ENCODE measurements at regions not wholly inside any gene's neighbourhood (a gene's known extent, or its start where the extent isn't known, plus 50 kb on each side); places are given as distances from the start of the nearest gene placed in this dataset.

DNA sequence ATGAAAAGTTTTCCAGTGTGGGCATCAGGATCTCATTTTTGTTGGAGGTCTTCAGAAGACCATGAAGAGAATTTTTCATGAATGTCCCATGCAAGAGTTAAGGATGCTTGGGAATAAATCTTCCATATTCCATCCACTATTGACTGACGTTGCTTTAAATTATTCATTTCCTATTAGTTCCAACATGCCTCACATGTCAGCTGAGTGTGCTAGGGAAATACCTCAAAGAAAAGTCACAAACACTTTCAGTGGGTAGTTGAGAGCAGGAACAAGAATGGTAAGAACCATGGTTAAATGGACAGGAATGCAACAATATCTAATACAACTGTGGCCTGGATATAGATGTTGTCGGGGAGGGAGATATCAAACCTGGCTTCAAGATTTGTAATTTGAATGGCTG is 610.1 kb downstream of the TECRL start:
- no peak overlapping the region for H3K4me3 ChIP-seq (ENCODE audit: low read depth, low read length)
- in situ Hi-C loops (cut with HindIII; ENCODE audit: low sequenced_read_pairs): no loop called here
- DNase-seq (ENCODE audit: low read depth): no peak
- TF ChIP-seq, protein P1, sequence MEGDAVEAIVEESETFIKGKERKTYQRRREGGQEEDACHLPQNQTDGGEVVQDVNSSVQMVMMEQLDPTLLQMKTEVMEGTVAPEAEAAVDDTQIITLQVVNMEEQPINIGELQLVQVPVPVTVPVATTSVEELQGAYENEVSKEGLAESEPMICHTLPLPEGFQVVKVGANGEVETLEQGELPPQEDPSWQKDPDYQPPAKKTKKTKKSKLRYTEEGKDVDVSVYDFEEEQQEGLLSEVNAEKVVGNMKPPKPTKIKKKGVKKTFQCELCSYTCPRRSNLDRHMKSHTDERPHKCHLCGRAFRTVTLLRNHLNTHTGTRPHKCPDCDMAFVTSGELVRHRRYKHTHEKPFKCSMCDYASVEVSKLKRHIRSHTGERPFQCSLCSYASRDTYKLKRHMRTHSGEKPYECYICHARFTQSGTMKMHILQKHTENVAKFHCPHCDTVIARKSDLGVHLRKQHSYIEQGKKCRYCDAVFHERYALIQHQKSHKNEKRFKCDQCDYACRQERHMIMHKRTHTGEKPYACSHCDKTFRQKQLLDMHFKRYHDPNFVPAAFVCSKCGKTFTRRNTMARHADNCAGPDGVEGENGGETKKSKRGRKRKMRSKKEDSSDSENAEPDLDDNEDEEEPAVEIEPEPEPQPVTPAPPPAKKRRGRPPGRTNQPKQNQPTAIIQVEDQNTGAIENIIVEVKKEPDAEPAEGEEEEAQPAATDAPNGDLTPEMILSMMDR (IDR thresholded peaks at IDR 0.05; ENCODE audit: low read depth, low read length, missing control alignments): no peak

DNA sequence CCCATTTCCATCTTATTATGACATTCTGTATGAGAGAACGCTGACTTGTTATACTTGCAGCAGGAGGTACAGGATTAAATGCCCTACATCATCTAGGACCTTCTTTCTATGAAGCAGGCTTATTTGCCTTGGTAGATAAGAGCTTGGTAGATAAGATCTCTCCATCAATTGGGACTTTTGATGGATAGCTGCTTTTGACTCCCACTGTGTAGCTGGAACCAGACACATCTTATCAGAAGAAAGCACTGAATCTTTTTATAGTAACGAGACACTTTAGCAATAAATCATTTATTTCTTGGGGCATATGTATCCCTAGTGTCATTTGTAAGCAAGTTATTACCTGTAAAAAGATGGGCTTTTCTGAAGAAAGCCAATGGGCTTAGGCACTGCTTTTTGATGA is 613.9 kb downstream of the TECRL start:
- no peak for DNase-seq (ENCODE audit: low read depth)
- no peak overlapping the region for H3K4me3 ChIP-seq (ENCODE audit: low read depth, low read length)
- in situ Hi-C loops (cut with HindIII; ENCODE audit: low sequenced_read_pairs): no loop called here
- TF ChIP-seq, protein P1 (IDR thresholded peaks at IDR 0.05; ENCODE audit: low read depth, low read length, missing control alignments): no peak

DNA sequence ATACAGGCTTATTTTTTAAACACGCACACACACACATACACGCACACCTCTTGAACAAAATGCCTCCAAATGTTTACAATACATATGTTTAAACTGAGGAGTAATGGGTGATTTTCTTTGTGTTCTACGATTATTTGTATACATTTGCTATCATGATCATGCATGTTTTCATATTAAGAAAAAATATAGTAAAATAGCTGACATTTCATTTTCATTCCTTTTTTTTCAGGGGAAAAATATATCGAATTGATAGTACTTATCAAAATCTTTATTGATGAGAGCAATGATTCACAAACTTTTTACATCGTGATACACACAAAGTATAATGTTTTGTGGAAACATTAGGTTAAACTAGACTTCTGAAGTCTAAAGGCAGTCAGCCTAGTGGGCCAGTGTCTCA is 618.9 kb downstream of the TECRL start:
- TF ChIP-seq, protein P1 (IDR thresholded peaks at IDR 0.05; ENCODE audit: low read depth, low read length, missing control alignments): no peak
- in situ Hi-C loops (cut with HindIII; ENCODE audit: low sequenced_read_pairs): no loop called here
- no peak for DNase-seq (ENCODE audit: low read depth)
- H3K4me3 ChIP-seq (ENCODE audit: low read depth, low read length): no peak overlapping the region

DNA sequence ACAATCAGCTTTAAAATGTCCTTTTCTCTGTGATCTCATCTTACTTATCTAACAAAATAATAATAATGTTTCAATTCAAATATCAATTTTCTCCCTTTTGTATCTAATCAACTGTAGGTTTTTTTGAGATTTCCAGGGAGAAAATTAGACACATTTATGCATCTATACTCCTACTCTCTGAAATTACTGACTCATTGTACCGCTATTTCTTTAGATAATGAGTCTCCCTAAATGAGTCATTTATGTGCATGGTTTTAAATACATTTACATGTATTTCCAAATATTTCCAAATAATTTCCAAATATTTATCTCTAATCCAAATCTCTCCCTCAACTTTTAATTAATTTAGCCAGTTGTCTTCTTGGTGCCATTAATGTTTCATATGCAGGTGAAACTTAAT is 621.0 kb downstream of the TECRL start:
- no peak for DNase-seq (ENCODE audit: low read depth)
- TF ChIP-seq, protein P1 (IDR thresholded peaks at IDR 0.05; ENCODE audit: low read depth, low read length, missing control alignments): no peak
- H3K4me3 ChIP-seq (ENCODE audit: low read depth, low read length): no peak overlapping the region
- in situ Hi-C loops (cut with HindIII; ENCODE audit: low sequenced_read_pairs): no loop called here

DNA sequence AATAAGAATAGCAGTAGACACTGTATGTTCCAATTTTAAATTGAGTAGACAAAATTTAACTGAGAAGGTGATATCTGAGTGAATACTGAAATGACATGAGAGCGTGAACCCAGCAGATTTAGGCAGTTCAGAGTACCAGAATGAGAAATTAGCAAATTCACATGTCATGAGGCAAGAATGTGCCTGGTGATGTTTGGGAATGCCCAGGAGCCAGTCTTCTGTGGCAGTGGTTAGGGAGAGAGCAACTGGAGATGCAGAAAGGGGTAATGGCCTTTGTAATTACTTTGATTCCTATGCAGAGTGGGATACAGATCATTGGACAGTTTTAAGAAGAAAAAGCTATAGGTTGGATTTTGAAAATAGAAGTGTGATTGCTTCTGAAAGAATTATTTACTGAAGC is 621.9 kb downstream of the TECRL start:
- TF ChIP-seq, protein P1 (IDR thresholded peaks at IDR 0.05; ENCODE audit: low read depth, low read length, missing control alignments): no peak
- DNase-seq (ENCODE audit: low read depth): no peak
- no peak overlapping the region for H3K4me3 ChIP-seq (ENCODE audit: low read depth, low read length)
- in situ Hi-C loops (cut with HindIII; ENCODE audit: low sequenced_read_pairs): no loop called here

DNA sequence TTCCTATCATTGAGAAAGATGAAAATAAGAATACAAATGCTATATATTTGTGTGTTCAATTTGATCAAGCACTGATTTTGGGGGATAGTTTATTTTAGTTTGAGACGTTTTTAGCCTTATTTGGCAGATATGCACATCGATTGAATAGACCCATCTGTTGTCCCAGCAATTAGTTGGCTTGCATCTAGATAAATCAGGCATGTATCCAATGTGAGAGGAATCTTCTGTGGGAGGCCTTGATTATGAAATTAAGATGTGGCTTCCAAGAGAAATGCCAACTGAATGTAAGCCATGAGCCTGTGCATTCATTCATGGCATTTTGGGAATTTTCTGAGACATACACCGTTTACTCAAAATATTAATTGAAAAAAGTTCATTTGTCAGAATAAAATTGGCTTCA is 623.1 kb downstream of the TECRL start:
- TF ChIP-seq, protein P1 (IDR thresholded peaks at IDR 0.05; ENCODE audit: low read depth, low read length, missing control alignments): no peak
- in situ Hi-C loops (cut with HindIII; ENCODE audit: low sequenced_read_pairs): no loop called here
- no peak for DNase-seq (ENCODE audit: low read depth)

DNA sequence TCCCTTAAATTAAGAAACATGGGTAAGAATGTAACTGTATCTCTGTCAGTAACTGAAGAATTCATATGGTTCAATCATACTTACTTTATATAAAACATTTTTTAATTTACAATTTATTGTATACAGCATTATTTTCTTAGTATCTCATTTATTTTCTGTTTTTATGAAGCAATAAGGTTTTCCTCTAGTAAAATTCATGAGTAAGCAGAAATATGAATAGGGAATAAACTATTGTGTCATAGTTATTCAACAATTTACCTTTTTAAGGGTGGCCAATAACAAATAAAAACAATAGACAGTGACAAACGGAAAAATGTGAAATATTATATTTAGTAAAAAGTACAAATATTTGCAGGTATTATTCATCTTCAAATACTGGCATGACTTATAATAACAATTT is 624.4 kb downstream of the TECRL start:
- in situ Hi-C loops (cut with HindIII; ENCODE audit: low sequenced_read_pairs): no loop called here
- no peak overlapping the region for H3K4me3 ChIP-seq (ENCODE audit: low read depth, low read length)
- DNase-seq (ENCODE audit: low read depth): no peak
- TF ChIP-seq, protein P1 (IDR thresholded peaks at IDR 0.05; ENCODE audit: low read depth, low read length, missing control alignments): no peak

More for the DNA sequence above, 623.1 kb downstream of the TECRL start:
- no peak overlapping the region for H3K4me3 ChIP-seq (ENCODE audit: low read depth, low read length)
